Midbrain (tissue), 1 donor: ENCODE measurements at regions not wholly inside any gene's neighbourhood (a gene's known extent, or its start where the extent isn't known, plus 50 kb on each side); places are given as distances from the start of the nearest gene placed in this dataset.
A peak's percentile ranks its signal among the peaks of the same experiment; 100 is the strongest.

Experiments used
- DNase-seq: peaks from one replicate; lab custom pipeline; 2025; lab: John Stamatoyannopoulos, UW

DNA sequence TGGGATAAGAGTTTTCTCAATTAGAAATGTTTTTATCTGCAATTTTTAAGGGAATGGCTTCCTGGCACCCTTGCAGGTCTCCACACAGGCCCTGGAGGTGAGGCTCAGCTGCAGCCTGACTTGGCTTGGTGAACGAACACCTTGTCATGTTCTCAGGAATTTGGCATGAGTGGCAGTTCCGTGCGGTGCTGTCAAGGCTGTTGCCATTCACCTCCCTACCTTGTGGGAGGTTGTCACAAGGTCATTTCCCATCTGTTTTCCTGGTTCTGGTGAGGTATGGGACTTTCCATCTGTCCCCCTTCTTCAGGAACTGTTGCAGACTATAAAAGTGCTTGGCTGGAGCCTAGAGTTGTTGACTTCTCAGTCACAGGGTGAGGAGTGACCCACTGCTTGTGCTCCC lies 82.9 kb downstream of the ELOVL4 start:
- DNase-seq, result no peak

DNA sequence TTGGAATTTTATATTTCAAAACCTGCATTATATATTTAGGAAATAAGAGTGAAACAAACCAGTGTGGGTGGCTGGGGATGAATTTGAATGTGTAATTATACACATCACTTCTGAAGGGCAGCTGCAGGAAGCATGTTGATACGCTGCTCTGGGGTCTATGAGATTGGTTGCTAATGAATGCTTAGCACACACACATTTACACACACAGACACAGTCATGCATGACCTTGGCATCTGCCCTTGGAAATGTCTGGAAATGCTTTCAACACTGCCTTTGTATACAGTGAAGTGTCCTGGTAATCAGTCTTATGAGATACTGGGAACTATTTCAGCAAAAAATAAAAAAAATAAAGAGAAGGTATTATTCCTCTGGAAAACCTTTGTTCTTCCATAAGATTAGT lies 83.4 kb downstream of the ELOVL4 start:
- DNase-seq, result no peak

DNA sequence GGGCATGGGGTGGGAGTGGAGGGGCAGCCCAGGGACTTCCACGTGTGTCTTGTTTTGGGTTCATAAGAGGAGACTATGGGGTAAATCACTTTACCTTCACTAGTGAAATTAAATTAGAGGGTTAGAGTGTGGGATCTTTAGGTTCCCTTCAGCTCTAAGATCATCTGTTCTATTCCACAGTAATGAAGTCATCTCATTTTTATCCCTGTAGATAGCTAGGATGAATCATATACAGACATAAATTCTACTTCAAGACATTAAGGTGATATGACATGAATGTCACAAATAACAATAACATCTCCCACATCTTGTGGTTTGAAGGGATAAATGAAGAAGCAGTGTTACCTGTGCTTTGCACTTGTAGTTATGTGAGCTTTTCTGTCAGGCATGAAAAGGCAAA lies 83.8 kb downstream of the ELOVL4 start:
- DNase-seq, result no peak

DNA sequence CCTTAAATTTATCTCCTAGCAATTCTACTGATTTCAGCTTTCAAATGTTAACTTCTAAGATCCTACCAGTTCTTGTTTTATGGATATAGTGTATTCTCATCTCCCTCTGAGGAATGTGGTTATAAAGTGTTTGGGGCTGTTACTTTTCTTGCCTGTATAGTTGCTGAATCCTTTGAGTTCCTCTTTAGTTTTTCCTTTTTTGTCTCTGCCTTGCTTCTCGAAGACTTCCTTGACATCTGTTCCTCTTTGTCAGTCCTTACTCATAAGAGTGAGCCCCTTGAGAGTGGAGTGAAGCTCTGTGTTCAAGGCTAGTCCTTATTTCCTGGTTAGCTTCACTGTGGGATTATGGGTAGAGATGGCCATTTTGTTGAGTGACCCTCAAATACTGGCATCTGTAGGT lies 84.6 kb downstream of the ELOVL4 start:
- DNase-seq, result no peak

DNA sequence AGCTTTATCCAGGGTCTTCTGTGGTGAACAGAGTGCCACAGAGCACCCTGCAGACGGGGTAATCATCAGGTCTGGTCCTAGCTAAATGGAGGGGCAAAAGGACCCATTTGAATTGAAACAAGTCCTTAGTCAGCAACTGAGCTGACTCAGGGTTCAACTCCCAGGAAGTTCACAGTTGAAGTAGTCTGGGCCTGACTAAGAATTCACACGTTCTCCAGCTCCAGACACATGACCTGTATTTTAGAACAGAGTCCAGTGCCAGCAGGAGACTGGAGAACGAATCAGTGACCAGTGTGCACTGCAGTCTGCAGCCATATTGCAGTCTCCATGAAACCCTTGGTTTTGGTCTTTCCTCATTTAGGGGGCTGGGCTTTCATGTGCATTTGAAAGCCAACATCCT lies 85.2 kb downstream of the ELOVL4 start:
- DNase-seq, result no peak

DNA sequence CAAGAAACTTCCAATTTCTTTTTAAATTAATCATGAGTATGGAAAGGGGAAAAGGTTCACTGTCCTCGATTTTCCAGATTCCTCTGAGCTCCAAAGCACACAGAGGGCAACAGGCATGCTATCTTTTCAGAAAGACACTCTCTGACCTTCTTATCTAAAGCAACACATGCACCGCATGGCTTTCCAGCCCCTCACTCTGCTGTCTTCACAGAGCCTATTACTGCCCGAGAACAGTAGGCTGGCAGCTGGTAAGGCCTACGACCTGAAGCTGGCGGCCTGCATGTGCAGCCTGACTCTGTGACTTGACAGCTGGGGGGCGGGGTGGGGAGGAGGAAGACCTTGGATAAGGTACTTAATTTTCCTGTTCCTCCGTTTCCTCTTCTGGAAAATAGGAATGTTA lies 86.3 kb downstream of the ELOVL4 start:
- DNase-seq, result no peak

DNA sequence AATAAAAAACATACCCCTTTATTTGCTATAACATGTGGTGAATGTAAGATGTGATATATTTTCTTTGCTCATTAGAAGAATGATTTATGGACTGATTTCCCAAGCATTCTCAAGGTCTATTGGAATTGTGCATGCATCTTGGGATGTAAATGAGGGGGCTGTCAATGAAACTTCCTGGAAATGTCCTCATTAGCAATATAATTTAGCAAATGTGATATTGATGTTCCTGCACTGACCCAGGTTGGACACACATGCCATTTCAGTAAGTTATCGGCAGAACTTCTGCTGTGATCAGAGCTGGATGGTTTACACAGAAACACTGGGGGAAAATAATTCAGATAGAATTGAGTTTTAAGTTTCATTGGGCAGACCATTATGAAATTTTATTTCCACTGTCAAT lies 99.9 kb downstream of the ELOVL4 start:
- DNase-seq, result no peak

DNA sequence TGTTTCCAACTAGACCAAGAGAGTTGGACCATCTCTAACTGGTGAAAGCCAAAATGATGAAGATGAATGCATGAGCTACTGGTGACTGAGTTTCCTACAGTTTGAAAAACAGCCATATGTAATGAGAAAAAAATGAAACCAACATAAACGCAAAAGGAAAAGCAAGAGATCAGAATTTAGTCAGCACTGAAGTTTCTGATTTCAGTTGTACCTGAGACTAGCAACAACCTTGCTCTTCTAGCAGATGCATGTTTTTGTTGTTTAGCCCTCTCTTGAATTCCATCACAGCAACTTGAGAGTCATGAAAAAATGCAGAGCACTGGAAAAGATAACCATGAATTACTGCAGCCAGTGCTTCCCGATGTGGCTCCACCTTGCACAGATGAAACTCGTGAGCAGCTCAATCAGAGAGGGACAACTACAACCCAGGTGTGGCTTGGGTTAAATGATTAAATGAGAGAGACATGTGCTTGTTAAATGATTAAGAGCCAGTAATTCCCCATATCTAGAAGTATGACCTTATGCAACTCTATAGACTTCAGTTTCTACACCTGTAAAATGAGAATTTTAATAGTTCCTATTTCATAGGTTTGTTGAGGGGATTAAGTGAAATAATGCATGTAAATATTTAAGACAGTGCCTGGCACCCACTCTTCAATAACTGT lies 104.8 kb downstream of the ELOVL4 start:
- no peak for DNase-seq

DNA sequence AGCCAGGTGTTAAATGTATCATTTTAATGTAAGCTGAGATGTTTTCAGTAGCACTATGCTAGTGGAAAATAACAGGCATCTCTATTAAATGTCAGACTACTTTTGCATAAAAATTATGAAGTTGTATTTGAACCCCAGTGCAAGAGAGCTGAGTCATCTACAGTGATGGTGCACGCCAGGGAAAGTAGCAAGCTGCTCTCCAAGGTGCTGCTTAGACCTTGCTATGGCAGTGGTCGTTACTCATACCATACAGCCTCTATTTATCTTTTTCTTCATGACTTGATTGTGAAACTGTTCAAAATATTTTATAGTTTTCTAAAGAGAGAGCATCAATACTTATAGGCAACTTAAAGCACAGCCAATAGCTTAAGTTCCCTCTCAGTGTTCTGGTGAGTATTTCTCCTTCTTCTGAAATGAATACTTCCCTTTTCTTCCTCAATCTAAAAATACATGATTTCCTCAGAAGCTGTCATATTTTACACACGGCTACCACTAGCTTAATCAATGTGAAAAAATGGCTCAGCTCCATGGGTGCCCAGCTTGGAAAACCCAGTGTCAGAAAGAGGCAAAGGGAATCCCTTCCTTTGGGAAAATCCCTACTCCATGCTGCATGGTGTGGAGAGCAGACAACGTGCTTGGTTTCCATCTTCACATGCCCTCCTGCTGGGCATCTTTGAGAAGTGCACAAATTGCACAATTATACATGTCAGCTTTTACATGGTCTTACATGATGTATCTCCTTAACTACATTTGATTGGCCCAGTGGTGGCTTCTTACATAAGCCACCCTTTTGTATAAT lies 105.6 kb downstream of the ELOVL4 start:
- DNase-seq, result no peak

DNA sequence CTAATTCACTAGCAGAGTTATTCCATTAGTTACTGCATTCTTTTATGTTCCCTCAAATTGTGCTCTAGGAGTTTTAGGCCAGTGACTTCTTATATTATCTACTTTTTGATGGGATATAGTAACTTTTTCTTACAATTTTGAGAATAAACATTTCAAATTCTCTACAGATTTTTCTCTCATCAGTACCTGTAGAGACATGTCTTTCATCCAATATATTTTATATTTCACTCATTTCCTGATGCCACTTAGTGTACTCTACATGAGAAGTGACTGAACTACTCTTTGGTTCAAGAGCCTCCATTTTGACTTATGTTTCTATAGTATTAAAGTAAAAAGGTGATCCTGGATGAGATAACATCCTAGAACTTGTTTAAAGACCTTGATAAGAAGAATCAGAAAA lies 108.5 kb downstream of the ELOVL4 start:
- no peak for DNase-seq

DNA sequence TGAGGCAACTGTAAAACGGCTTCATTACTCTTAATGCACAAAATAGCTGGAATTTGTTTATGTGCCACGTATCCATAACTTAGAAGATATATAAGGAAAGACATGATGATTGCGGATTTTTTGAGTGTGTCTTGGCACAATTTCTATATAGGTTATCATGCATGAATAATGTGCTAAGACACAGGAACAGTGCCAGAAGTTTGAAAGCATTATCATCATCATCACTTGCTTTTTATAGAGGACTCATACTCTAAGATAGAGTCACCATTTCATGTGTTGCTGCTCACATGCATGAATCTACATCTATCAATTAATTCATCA lies 113.4 kb downstream of the ELOVL4 start:
- no peak for DNase-seq

DNA sequence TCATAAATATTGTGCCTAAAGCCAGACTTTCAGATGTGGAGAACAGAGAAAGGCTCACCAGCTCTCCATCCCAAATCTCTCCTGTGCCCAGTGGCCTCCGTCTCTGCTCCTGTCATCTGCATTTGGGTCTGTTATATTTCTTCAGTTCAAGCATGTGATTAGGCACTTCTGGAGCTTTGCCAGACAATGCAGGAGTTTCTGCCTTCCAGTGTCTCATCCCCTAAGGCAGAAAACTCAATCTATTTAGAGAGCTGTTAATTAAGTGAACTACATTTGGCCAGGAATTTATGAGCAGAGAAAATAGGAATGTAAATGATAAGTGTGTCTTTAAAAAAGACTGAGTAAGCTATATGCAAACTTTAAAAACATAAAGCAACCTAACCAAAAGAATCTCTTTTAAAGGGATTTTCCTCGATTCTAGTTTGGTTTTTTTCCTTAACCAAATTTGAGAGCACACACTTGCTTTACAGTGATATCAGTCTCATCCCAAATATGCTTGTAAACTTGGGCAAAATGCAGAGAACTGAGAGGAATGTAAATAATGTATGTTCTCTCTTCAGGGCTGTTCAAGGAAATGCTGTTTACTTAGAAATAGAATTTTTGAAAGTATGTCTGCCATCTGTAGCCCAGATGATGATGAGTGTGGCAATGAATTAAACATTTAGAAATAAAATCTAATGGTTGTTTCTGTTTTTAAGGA lies 113.9 kb downstream of the ELOVL4 start:
- DNase-seq, result no peak

DNA sequence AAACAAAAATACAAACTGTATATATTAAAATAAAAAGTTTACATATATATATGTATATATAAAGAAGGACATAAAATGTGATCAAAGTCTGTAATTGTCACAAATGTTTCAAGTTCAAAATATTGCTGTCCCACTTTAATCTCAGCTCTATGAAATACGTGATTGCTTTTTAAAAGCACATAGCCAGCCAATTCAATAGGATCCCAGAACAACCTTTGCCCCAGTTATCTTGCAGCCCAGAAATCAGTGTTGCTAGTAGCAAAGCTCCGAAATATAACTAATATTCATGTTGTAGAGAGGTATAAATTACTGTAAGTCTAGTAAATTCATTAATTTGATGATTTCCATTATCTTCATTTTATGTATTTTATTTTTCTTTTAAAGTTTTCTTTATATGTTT lies 114.6 kb downstream of the ELOVL4 start:
- no peak for DNase-seq

DNA sequence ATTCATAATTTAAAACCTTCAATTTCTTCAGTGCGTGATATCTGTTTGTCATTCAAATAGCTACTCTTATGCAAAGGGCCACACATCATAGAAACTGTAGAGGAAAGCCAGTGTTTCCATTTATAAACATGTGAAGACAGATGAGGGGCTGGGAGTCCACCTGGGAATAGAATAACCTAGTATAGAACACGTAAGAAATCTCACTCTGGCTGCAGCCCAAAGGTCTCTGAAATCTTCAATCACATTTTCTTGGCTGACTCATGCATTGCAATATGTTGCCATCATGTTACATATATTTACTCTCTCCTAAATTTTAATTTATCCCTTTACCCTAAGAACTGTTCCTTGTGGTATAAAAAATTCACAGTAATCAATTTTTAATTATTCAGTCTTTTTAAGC lies 123.2 kb downstream of the ELOVL4 start:
- no peak for DNase-seq

DNA sequence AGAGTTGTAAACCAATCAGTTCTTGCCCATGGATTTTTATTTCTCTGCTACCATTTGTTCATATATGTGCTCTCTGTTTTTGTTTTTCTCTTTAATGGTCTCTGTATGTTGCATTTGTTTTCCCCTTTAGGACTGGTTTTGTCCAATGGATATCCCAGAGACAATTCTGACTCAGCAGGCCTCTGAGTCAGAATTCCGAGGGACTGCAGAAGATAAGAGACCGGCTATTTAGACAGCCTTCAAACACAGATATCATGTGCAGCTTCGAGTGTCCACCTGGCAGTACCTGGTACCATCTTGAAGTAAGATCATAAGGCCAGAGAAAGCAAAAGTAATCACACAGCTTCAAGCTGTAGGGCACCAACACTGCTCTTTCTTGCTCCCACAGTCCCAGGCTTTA lies 125.5 kb downstream of the ELOVL4 start:
- DNase-seq, result no peak

DNA sequence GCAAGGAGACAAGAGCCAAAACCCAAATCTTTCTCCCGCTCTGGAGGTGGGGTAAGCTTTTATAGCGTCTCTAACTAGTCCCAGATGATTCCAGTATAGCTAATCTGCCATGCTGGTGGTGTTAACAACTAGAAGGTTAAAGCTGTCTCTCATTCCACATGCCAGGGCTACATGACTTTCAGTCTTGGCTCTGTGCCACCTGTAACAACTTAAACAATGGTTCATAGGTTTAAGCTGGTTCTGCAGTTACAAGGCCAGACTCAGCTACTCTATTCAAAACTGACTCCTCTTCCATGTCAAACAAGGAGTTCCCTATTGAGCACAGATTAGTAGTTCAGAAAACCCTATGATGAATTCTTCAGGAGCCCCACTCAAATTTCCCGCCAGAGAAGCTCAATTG lies 128.9 kb downstream of the ELOVL4 start:
- DNase-seq, result no peak

DNA sequence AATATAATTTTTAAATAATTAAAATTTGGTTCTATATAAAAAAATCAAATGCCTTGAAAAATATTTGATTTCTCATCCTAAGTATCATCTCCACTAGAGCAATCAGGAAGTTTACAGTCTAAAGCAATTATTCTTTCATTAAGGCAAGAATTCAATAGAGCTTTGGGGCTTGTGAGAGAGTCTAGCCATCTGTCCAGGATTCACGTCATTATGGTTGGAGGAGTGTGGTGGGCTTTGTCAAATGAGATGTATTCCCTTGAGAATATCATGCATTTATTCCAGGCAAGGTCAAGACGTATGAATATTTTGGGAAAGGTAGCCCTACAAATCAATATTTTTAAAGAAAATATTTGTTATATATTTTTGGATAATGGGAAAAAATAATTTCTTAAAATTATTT lies 132.4 kb downstream of the ELOVL4 start:
- no peak for DNase-seq

DNA sequence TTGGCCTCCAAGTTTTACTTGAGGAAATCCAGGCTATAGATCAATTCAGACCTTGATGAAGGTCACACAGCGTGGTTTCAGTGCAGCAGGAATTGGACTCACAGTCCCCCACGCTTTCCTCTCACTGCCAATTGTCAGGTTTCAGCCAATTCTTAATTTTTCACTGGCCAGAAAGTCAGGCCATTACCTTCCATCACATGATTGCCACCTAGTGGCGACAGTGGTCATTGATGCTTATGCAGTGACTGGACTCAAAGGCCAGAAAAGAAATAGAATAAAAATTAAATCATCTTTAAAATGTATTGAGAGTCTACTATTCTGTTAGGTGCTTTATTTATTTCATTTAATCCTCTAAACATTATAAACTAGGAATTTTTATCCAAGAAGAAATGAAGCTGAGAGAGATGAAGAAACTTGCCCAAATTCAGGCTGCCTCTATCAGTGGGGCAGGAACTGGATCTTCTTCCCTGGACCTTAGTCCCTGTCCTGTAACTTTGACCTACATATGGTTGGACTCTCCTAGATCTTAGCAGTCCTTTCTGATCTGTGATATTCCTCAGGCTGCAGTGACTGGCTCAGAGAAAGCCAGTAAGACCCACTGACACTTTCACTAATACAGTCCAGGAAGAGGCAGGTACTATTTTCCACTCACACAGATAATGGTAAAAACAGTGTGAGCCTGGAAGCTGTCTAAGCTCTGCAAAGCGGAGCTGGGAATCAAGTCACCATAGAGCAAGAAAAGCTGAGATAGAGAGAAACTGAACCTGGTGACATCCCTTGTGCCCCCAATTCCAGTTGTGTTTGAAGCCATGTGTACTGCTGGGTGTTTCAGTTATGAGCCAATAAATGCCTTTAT lies 133.3 kb downstream of the ELOVL4 start:
- DNase-seq, result peak; percentile 87

DNA sequence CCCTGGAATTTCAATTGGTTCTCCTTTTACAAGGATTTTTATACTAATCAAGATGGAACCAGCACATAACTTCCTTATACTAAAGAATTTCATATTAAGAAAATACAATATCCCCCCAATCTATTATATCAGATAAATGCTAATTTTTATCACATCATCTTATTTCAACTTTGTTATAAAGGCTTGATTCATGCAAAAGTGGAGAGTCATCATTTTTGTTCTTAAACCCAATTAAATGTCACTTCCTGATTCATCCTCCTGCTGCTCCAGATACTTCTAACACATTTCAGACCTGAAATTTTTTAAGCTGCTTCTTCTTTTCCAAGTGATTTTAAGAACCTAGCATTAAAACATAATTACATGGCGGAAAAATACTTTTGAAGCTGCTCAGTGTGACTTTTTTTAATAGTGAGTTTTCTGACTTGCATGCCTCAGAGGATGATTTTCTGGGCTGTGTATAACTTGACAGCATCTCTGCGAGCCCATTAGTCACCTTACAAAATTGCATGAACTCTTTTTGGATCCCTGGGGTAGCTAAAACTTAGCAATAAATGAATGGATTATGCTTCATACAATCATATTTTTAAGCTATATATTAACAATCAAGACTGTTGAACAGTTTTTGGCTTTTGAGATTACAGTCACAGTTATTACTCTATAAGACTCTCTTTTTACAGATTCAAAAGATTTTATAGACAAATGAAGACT lies 134.1 kb downstream of the ELOVL4 start:
- DNase-seq, result peak; percentile 35

DNA sequence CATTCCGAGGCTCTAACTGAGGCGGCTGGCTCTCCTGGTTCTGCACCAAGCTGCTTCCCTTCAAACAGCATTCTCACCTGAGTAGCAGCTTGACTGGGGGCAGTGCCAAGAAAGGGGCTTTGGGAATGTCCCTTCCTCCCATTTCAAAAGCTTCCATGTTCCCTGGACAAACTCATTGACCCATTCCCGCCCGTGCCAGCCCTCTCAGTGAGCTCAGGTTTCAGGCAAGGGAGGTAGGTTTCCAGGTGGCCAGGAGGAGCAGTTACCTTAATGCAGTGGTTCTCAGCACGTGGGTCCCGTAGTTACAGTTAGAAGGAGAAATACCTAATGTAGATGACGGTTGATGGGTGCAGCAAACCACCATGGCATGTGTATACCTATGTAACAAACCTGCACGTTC lies 135.2 kb downstream of the ELOVL4 start:
- no peak for DNase-seq

DNA sequence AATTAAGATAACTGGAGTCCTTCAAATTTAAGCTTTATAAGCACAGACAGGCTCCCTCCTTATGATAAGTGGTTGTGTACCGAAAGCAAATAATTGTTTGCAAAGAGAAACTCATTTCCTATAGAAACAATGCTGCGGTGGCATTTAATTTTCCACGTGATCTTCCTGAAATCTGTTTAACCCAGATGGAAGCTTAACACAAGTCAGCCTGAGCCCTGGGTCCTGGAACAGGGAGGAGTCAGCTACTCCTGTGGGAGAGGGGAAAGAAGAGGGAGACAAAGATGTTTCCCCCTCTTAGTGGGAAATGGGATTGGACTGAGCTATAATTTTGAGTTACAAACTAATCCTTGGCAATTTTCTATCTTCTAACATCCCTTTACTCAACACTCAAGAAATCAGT lies 136.5 kb downstream of the ELOVL4 start:
- no peak for DNase-seq

DNA sequence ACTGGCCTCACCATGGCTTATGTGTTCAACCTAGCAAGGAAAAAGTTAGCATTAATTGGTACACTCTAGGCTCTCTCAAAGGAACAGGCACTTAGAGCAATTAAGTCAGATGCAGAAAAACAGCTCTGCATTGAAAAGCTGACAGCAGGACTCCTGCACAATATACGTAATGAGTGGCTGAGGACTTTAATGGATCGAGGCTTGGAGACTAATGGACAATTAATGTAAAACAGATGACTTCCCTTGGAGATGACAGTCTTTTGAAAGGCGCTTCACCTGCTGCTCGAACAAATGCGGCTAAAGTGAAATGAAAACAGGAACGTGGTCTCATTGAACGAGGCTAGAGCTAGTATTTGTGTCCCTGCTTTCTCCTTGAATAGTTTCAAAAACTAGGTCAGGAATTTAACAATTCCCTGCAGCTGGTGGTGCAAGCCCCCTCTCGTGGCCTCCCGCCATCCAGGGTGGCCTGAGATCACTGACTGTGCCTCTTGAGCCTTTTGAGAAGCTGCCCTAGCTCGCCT lies 137.1 kb downstream of the ELOVL4 start:
- DNase-seq, result peak; percentile 25
